Calu3 (cell line): ENCODE measurements at regions not wholly inside any gene's neighbourhood (a gene's known extent, or its start where the extent isn't known, plus 50 kb on each side); places are given as distances from the start of the nearest gene placed in this dataset.

Source experiments
- BruUV-seq: library from RNA; stranded (reverse); fragments of 400-500 nt; replicated peaks from 2 replicates; lab custom pipeline; 2021; lab: Mats Ljungman, UMichigan
- CTCF ChIA-PET: fragments of 300-600 bp; sonication (Branson Sonifier 250); formaldehyde crosslinking; loops from one replicate; lab custom pipeline; 2022; ENCODE audit warnings: antibody characterized with exemption; lab: Charles Lee
- DNase-seq: peaks from one replicate; pipeline ENCODE4 v3.0.0; 2022
- H3K27ac Mint-ChIP-seq: one replicate; pipeline ENCODE4 v1.8.0; 2022; ENCODE audit warnings: mixed read lengths; ENCODE audit not compliant: unreplicated experiment
- H3K27me3 Mint-ChIP-seq: one replicate; pipeline ENCODE4 v1.8.0; 2022; ENCODE audit warnings: mixed read lengths; ENCODE audit not compliant: unreplicated experiment
- H3K36me3 Mint-ChIP-seq: one replicate; pipeline ENCODE4 v1.8.0; 2022; ENCODE audit warnings: mild to moderate bottlenecking, moderate library complexity, mixed read lengths; ENCODE audit not compliant: insufficient read depth, unreplicated experiment
- H3K4me1 Mint-ChIP-seq: one replicate; pipeline ENCODE4 v1.8.0; 2022; ENCODE audit warnings: mild to moderate bottlenecking, low read depth, mixed read lengths; ENCODE audit not compliant: unreplicated experiment
- H3K4me3 Mint-ChIP-seq: one replicate; pipeline ENCODE4 v1.8.0; 2022; ENCODE audit warnings: mild to moderate bottlenecking, low read depth, moderate library complexity, mixed read lengths; ENCODE audit not compliant: unreplicated experiment
- H3K9me3 Mint-ChIP-seq: one replicate; pipeline ENCODE4 v1.8.0; 2022; ENCODE audit warnings: low read depth, mixed read lengths; ENCODE audit not compliant: unreplicated experiment
- intact Hi-C: fragments of 100-400 bp; cut with micrococcal nuclease; formaldehyde crosslinking; loops from one replicate; pipeline ENCODE4 v1.10.0; 2022; ENCODE audit not compliant: unreplicated experiment
- TF ChIP-seq, protein P1 (sequence below): fragments of 200-600 bp; IDR thresholded peaks from one replicate; pipeline ENCODE4 v1.8.0; 2022; ENCODE audit warnings: antibody characterized with exemption; ENCODE audit not compliant: unreplicated experiment

DNA sequence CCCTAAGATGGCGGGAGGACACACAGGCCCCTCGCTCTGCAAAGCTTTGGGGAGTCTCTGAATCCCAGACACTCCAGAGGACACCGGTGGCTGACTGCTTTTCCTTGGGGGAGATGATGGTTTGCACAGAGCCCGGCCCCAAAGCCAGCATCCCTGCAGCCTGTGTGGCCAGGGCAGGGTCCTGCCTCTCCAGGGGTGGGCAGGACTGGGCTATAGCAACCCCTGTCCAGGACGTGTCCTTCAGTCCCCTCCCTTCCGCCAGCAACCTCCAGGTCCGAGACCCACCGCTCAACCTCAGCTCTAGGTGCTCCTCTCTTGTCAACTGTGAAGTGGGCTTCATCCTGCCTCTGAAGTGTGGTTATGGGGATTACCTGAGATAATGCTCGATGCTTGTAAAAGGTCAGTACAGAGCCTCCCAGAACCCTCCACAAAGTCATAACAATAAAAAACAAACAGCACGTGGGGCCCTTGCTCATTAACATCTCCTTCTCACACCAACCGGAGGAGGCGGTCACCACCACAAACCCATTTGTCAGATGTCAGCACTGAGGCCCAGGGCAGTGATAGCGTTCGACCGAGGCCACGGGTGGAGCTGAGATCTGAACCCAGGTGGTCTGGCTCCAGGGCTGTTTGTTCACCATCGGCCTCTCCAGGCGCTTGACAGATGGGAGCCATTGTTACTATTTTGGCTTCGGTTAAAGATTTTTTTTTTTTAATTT, 304.8 kb downstream of the IRF8 start:
- TF ChIP-seq, protein P1, sequence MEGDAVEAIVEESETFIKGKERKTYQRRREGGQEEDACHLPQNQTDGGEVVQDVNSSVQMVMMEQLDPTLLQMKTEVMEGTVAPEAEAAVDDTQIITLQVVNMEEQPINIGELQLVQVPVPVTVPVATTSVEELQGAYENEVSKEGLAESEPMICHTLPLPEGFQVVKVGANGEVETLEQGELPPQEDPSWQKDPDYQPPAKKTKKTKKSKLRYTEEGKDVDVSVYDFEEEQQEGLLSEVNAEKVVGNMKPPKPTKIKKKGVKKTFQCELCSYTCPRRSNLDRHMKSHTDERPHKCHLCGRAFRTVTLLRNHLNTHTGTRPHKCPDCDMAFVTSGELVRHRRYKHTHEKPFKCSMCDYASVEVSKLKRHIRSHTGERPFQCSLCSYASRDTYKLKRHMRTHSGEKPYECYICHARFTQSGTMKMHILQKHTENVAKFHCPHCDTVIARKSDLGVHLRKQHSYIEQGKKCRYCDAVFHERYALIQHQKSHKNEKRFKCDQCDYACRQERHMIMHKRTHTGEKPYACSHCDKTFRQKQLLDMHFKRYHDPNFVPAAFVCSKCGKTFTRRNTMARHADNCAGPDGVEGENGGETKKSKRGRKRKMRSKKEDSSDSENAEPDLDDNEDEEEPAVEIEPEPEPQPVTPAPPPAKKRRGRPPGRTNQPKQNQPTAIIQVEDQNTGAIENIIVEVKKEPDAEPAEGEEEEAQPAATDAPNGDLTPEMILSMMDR, result no peak
- Mint-ChIP-seq H3K4me1 (no peaks in the 10 kb centered on the region), H3K9me3 (no peaks in the 10 kb centered on the region), H3K36me3 (no peaks in the 10 kb centered on the region), H3K4me3 (no peak overlapping the region), H3K27me3 (peaks cover 61% of the 10 kb centered on the region), H3K27ac (no peak overlapping the region)
- CTCF ChIA-PET, result no interaction called here
- intact Hi-C loops, result no loop called here
- BruUV-seq, result no TSS peak
- DNase-seq, result no peak

DNA sequence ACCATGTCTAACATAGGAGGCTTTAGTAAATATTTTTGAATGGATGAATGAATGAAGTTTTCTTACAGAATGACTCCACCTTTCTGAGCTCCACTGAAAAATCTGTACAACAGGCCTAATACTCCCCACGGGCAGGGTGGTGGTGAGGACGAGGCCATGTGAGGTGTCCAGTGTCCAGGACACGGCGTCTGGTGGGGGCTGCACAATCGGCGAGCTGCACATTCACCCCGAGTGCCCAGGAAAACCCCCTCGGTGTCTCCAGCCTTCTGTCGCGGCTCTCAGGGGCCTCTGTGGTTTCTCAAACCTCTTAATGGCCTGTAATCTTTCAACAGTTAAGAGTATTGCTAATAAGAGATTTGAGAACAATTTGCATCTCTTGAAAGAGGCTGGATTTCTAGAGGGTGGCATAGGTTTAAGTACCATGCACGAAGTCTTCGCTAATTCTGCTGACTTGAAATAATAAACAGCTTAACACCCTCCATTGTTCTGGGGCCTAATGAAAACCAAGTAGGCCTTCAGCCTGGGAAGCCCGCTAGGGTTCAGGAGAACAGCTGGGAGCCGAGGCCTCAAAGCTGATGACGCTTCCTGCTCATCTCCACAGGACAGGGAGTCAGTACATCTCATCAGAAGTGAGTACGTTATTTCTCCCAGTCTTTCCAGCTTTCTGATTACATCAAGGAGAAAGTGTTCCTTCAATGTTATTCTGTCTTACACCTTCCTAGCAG, 304.6 kb upstream of the FOXF1 start:
- CTCF ChIA-PET, result no interaction called here
- H3K9me3 Mint-ChIP-seq, result no peaks in the 10 kb centered on the region
- intact Hi-C loops, result no loop called here
- peaks cover 61% of the 10 kb centered on the region for H3K27me3 Mint-ChIP-seq
- H3K36me3 Mint-ChIP-seq, result no peaks in the 10 kb centered on the region
- TF ChIP-seq, protein P1, result no peak
- H3K27ac Mint-ChIP-seq, result no peak overlapping the region
- no TSS peak for BruUV-seq
- no peak overlapping the region for H3K4me3 Mint-ChIP-seq
- H3K4me1 Mint-ChIP-seq, result no peaks in the 10 kb centered on the region
- no peak for DNase-seq

DNA sequence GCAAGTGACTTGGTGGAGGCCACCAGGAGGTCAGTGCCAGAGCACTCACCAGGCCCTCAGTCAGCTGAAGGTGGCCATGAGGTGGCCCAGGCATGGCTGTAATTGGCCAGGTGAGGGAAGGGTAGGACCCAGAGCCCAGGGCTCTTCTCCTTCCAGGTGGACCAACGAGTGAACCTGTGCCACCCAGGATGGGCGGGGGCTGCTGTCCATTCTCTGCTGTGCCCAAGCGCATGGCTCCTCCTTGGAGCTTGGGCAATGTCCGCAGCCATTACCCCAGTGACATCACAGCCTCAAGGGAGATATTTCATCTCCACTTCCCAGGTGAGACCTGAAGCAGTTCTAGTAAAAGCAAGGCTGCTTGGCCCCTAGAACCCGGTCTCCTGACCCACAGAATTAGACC, 303.0 kb upstream of the FOXF1 start:
- CTCF ChIA-PET, result no interaction called here
- TF ChIP-seq, protein P1, result no peak
- H3K9me3 Mint-ChIP-seq, result no peaks in the 10 kb centered on the region
- no peaks in the 10 kb centered on the region for H3K36me3 Mint-ChIP-seq
- no peak overlapping the region for H3K27ac Mint-ChIP-seq
- H3K4me3 Mint-ChIP-seq, result no peak overlapping the region
- intact Hi-C loops, result no loop called here
- no peak for DNase-seq
- BruUV-seq, result no TSS peak
- H3K27me3 Mint-ChIP-seq, result peaks cover 49% of the 10 kb centered on the region
- no peaks in the 10 kb centered on the region for H3K4me1 Mint-ChIP-seq

DNA sequence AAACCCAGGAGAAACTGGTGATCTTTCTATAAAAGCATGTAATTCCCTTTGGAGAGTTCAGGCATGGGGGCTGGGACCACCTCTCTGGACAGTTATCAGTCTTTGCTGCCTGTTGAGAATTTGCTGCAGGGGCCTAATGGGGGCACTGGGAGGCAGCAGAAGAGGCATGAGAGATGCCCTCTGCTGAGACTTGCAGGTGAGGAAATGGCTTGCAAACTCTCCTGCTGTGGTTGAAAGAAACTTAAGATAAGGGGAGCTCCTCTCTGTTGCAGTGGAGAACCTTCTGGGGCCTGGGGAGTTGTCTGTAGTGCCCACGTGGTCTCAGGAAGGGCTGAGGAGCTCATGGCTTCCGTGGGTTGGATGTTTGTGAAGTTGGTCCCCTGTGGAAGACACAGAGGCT, 301.1 kb upstream of the FOXF1 start:
- intact Hi-C loops, result no loop called here
- no peak overlapping the region for H3K27ac Mint-ChIP-seq
- BruUV-seq, result no TSS peak
- H3K27me3 Mint-ChIP-seq, result peaks cover 30% of the 10 kb centered on the region
- H3K4me1 Mint-ChIP-seq, result no peaks in the 10 kb centered on the region
- H3K4me3 Mint-ChIP-seq, result no peak overlapping the region
- DNase-seq, result no peak
- H3K9me3 Mint-ChIP-seq, result peaks cover 4% of the 10 kb centered on the region
- CTCF ChIA-PET, result interaction anchor here (0.7 kb wide), 1 partner anchor 92 kb away, joined by 3 read pairs; no protein-coding TSS in a partner anchor
- no peaks in the 10 kb centered on the region for H3K36me3 Mint-ChIP-seq
- TF ChIP-seq, protein P1, result no peak
